Tibial nerve (tissue), 3 donors: ENCODE measurements at regions not wholly inside any gene's neighbourhood (a gene's known extent, or its start where the extent isn't known, plus 50 kb on each side); places are given as distances from the start of the nearest gene placed in this dataset.

Experiments used
- CTCF ChIP-seq, 5 experiments: fragments of 200-600 bp in 3 of 5; fragments of 450-650 bp in 2 of 5; sonication (generic) in 3 of 5; IDR thresholded peaks; one replicate each; pipeline ENCODE4 v1.5.1; 2016 to 2019; ENCODE audit warnings: antibody characterized with exemption in 5 of 5, mild to moderate bottlenecking in 3 of 5, moderate library complexity in 2 of 5
- POLR2A ChIP-seq, 2 donors: fragments of 450-650 bp; IDR thresholded peaks; one replicate each; pipeline ENCODE4 v1.6.1; 2017; ENCODE audit warnings: antibody characterized with exemption in 2 of 2, mild to moderate bottlenecking in 2 of 2, moderate library complexity in 2 of 2

DNA sequence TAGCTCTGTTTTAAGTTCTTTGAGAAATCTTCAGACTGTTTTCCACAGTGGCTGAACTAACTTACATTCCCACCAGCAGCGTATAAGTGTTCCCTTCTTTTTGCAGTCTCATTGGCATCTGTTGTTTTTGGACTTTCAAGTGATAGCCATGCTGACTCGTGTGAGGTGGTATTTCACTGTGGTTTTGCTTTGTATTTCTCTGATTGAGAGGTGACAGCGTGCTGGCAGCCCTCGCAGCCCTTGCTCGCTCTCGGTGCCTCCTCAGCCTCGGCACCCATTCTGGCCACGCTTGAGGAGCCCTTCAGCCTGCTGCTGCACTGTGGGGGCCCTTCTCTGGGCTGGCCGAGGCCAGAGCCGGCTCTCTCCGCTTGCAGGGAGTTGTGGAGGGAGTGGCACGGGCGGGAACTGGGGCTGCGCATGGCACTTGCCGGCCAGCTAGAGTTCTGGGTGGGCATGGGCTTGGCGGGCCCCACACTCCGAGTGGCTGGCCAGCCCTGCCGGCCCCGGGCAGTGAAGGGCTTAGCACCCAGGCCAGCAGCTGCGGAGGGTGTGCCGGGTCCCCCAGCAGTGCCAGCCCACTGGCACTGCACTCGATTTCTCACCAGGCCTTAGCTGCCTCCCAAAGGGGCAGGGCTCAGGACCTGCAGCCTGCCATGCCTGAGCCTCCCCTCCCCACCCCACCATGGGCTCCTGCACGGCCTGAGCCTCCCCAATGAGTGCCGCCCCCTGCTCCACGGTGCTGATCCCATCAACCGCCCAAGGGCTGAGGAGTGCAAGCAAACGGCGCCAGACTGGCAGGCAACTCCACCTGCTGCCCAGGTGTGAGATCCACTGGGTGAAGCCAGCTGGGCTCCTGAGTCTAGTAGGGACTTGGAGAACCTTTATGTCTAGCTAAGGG is 151.8 kb downstream of the IRS1 start:
- no peak for TF ChIP-seq CTCF (IDR thresholded peaks at IDR 0.05)
- no peak for TF ChIP-seq POLR2A (IDR thresholded peaks at IDR 0.05)
